Keratinocyte (primary cell): ENCODE measurements at regions not wholly inside any gene's neighbourhood (a gene's known extent, or its start where the extent isn't known, plus 50 kb on each side); places are given as distances from the start of the nearest gene placed in this dataset.

Experiments
- CTCF ChIP-seq, 3 experiments: IDR thresholded peaks in 1 of 3; conservative IDR thresholded peaks in 1 of 3; optimal IDR thresholded peaks in 1 of 3; 2 replicates in 2 of 3; 3 replicates in 1 of 3; pipeline versions ENCODE3 to v1.5.1; 2011; ENCODE audit warnings: low read length in 3 of 3, mild to moderate bottlenecking in 3 of 3, moderate library complexity in 2 of 3, control low read depth in 1 of 3, inconsistent platforms in 1 of 3; ENCODE audit not compliant: insufficient read depth in 2 of 3; ENCODE audit errors: extremely low read depth in 1 of 3
- EZH2 ChIP-seq: IDR thresholded peaks from one replicate; pipeline ENCODE4 v1.6.1; 2012; ENCODE audit warnings: inconsistent platforms, mild to moderate bottlenecking, low read length, moderate library complexity

- TF ChIP-seq CTCF (optimal IDR thresholded peaks at IDR 0.05 in 1 of 3, IDR thresholded peaks at IDR 0.05 in 1 of 3, conservative IDR thresholded peaks at IDR 0.05 in 1 of 3; ENCODE audit: extremely low read depth in 1 of 3, insufficient read depth in 2 of 3, low read length in 3 of 3) (no peak), EZH2 (no peak)
Measured at GRCh38 chr1:4396551-4396950, 257.9 kb upstream of the AJAP1 start.
